HG02798 (cell line): ENCODE measurements at regions not wholly inside any gene's neighbourhood (a gene's known extent, or its start where the extent isn't known, plus 50 kb on each side); places are given as distances from the start of the nearest gene placed in this dataset.
A peak's percentile ranks its signal among the peaks of the same experiment; 100 is the strongest.
"Not testable (repeated sequence)": the region's sequence is repeated elsewhere in the genome, so short reads cannot be mapped to it uniquely, and the experiment has no call there.

ENCODE experiments used
- ATAC-seq: cut with Tn5 transposase; IDR thresholded peaks from one replicate; pipeline ENCODE4 v1.9.1; 2021; ENCODE audit warnings: mild to moderate bottlenecking; ENCODE audit not compliant: unreplicated experiment, poor library complexity

GRCh38 chr2:8605351-8606065 is 76.3 kb upstream of the ID2 start:
- no peak for ATAC-seq

- peak; percentile 98 for ATAC-seq
Observed at GRCh38 chr2:8606226-8606625, 75.6 kb upstream of the ID2 start.

GRCh38 chr2:8606649-8607550 is 75.0 kb upstream of the ID2 start:
- peak; percentile 9 for ATAC-seq

GRCh38 chr2:8607606-8608005 is 74.2 kb upstream of the ID2 start:
- ATAC-seq = no peak

GRCh38 chr2:8608411-8608954 is 73.4 kb upstream of the ID2 start:
- ATAC-seq = no peak

- ATAC-seq = no peak
Observed at GRCh38 chr2:8609357-8609811, 72.5 kb upstream of the ID2 start.

- ATAC-seq = not testable (repeated sequence)
Observed at GRCh38 chr2:8610775-8611174, 71.1 kb upstream of the ID2 start.

GRCh38 chr2:8611246-8611645 is 70.6 kb upstream of the ID2 start:
- no peak for ATAC-seq

- no peak for ATAC-seq
Observed at GRCh38 chr2:8611700-8612099, 70.2 kb upstream of the ID2 start.

- ATAC-seq = no peak
Observed at GRCh38 chr2:8612734-8613179, 69.1 kb upstream of the ID2 start.

GRCh38 chr2:8613207-8613999 is 68.5 kb upstream of the ID2 start:
- ATAC-seq = not testable (repeated sequence)

- ATAC-seq = no peak
Observed at GRCh38 chr2:8614646-8615045, 67.2 kb upstream of the ID2 start.

- ATAC-seq = no peak
Observed at GRCh38 chr2:8615252-8615575, 66.6 kb upstream of the ID2 start.

GRCh38 chr2:8615576-8616281 is 66.1 kb upstream of the ID2 start:
- ATAC-seq = no peak

GRCh38 chr2:8617048-8617447 is 64.8 kb upstream of the ID2 start:
- no peak for ATAC-seq

- ATAC-seq = no peak
Observed at GRCh38 chr2:8617590-8617989, 64.3 kb upstream of the ID2 start.

GRCh38 chr2:8619071-8619470 is 62.8 kb upstream of the ID2 start:
- no peak for ATAC-seq

GRCh38 chr2:8620611-8621382 is 61.1 kb upstream of the ID2 start:
- ATAC-seq = no peak
